ENCODE measurements at regions not wholly inside any gene's neighbourhood (a gene's known extent, or its start where the extent isn't known, plus 50 kb on each side); places are given as distances from the start of the nearest gene placed in this dataset.
"Not testable (repeated sequence)": the region's sequence is repeated elsewhere in the genome, so short reads cannot be mapped to it uniquely, and the experiment has no call there.

DNA sequence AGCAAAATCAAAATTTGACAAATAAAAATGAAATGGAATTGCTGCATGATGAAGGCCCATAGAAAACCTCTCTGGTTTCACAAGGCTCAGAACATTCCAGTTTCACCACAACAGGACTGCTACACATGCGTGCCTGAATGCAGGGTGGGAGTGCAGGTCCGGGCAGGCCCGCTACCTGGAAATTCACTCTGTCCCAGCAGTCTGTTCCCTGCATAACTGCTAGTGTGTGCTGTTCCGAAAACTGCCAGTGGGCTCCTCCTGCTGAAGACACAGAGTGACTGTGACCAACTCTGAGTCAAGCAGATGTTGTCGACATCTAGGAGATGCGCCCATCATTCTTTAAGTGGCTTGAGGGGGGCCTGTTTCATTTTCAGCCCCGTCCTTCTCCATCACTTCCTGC lies 284.8 kb upstream of the MAF start:
- FAIRE-seq (no peak), DNase-seq (ENCODE audit: insufficient read length, low spot score) (no peak)

DNA sequence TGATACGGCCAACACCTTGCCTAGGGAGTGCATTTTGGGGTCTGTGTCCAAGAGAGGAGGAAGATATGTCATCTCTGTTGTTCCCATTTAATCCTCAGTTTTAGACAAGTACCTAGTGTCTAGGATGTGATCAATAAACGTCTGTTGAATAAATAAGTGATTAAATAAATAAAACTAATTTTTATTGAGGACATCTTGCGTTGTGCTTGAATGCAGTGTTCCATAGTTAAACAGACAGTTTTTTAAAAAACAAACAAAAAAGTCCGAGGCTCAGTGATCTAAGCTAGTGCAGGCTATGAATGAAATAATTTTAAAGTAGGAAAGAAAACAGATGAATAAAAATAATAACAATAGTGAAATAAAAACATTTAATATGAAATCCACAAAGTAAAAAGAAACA lies 283.0 kb upstream of the MAF start:
- DNase-seq (ENCODE audit: insufficient read length, low spot score): no peak
- no peak for FAIRE-seq

DNA sequence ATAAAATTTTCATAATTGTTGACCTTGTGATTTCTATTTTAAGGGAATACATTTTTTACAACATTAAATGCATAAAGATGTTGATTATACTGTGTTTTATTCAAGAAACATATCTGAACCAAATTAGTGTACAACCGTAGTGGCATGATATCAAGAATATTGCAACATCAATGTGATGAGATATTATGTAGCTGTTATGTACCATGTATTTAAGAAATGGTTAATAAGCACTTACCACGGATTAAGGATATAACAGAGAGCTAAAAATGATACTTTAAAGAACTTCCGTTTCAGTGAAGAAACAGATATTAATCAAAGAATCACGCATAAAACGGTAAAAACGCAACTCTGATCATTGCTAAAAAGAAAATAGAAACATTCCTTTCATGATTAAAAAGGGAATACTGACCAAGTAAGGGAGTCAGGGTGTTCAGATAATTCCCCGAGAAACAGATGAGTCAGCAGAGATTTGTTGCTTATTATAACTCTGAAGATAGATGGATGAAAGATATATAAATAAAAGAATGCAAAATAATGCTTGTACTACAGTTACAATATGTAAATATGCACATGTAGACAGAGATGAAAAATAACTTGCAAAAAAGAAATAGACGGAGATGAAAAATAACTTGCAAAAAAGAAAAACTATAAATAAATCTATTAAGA lies 281.9 kb upstream of the MAF start:
- DNase-seq (ENCODE audit: insufficient read length, low spot score) (no peak), FAIRE-seq (no peak)

DNA sequence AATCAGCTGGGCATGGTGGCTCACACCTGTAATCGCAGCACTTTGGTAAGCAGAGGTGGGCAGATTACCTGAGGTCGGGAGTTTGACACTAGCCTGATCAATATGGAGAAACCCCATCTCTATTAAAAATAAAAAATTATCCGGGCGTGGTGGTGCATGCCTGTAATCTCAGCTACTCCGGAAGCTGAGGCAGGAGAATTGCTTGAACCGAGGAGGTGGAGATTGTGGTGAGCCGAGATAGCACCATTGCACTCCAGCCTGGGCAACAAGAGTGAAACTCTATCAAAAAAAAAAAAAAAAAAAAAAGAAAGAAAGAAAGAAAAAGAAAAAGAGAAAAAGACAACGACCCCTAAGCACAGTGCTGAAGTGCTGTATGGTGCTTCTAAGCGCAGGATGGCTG lies 280.6 kb upstream of the MAF start:
- not testable (repeated sequence) for DNase-seq (ENCODE audit: insufficient read length, low spot score); FAIRE-seq

DNA sequence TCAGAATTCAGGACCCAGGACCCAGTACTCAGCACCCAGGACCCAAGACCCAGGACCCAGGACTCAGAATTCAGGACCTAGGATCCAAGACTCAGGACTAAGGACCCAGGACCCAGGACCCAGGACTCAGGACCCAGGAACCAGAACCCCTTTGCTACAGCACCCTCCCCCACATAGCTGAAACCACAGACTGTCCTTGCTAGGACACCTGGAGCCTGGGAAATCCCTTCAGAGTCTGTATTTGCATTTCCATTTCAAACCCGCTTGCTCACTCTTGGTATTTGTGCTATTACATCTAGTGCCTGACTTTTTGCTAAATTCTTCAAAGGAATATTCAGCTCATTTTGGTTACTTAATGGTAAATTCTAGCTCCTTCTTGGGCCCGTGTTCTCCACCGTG lies 275.8 kb upstream of the MAF start:
- peak; percentile 28 for FAIRE-seq
- DNase-seq (ENCODE audit: insufficient read length, low spot score): no peak

DNA sequence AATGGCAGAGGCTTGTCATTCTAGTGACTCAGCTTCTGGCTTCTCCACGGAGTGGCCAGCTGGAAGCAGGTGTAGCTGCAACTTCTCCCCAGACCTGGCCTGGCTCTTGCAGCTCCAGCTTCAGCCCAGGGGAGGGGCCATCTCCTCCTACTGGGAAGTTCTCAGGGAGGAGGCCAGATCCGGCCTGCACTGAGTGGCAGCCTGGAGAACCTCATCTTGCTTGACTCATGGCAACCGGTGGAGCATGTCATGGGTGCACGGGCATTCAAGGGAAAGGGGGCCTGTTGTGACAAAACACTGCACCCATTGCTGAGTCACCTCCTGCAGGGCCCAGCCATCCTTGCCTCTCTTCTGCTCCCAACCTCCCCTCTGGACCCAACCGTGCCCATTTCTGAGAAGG lies 273.9 kb upstream of the MAF start:
- DNase-seq (ENCODE audit: insufficient read length, low spot score) (no peak), FAIRE-seq (no peak)

DNA sequence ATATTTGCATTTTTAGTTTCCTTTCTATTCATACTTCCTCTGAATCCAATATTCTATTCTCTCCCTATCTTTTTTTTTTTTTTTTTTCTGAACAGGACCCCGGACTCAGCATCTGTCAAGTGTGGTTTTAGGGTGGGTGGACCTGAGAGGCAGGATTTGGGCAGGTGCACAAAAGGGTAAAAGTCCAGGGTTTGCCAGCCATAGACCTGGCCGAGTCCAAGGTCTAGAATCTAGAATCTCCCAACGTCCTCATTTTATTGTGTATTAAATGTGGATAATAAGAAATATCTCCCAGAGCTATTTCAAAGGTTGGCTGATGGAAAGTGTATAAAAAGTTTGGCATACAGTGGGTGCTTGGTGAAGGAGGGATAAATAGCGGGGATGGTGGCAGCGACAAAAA lies 273.3 kb upstream of the MAF start:
- FAIRE-seq: no peak

DNA sequence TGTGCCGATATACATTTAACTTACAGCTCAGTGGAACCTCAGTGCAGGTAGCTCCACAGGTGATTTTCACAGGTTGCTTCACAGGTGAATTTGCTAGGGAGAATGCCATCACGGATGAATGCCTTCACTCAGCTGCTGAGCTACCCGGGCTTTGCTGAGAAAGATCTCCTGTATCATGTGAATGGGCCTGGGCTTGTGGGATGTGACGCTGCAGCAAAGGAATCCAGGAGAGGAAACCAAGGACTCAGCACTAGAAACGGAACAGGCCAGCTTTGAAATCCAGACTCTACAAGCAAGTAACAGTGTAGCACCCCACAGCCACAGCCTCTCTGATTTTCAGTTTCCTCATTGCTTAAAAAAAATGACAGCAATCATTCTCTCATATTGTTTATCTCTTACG lies 271.4 kb upstream of the MAF start:
- no peak for DNase-seq (ENCODE audit: insufficient read length, low spot score)
- no peak for FAIRE-seq

More for the DNA sequence above, 273.3 kb upstream of the MAF start:
- no peak for DNase-seq (ENCODE audit: insufficient read length, low spot score)

DNA sequence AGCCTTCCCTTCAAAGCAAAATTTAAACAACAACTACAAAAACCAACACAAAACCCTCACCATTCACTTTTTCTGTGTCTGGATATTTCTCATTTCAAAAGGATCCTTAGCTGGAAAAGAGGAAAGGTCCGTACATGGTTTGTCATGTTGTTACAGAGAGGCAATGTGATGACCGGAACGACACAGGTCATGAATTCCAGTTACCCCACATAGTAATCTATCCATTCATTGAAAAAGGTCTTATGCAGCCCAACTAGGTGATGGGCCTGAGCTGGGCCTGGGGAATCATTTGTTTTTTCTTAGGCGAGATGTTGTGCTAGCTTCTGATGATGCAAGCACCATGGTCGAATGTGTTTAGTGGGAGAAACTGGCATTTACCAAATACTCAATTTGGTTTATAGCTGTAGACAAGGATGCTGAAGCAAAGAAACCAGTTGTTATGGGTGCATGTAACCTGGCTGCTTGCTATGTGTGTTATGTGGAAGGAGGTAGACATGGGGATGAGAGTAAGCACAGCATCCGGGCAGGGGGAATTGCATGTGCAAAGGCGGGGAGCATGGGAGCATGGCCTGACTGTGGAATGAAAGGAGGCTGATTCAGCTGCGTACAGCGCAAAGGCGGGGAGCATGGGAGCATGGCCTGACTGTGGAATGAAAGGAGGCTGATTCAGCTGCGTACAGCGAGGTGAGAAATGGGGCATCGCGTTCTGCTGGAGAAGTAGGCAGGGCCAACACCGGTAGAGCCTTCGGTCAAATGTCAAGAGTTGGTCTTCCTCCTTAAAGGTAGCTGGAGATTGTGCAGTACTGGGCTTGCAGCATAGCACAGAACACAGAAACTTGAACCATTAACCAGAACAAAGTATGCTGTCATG lies 269.7 kb upstream of the MAF start:
- FAIRE-seq (no peak), DNase-seq (ENCODE audit: insufficient read length, low spot score) (no peak)

DNA sequence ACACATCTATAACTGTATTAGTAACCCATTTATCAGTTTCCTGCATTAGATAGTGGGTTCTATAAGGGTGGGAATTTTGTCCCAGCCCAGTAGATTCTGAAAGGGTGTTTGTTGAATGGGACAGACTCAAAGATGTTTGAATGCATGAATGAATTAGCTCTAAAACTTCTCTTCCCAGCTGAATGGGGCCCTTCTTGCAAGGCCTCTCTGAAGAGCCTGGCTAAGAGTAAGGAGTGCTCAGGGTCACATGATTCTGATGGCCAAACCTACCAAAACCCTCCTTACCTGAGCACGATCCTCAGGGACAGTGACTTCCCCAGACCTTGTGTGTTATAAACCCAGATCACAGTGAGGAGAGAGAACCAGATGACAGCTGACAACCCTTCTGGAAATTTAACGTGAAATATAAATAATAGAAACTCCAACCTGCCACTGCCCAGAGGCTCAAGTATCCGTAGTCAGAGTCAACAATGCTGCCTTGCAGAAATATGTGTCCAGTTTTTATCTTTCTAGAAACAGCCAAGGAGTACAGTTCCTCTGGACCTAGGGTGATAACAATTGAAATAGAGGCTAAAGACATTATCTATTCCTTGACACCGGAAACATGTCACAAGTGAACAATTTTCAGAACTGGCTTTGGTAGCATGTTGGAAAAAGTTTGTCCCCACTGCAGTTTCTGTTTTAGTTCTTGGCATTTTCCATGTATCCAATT lies 268.9 kb upstream of the MAF start:
- FAIRE-seq (no peak), DNase-seq (ENCODE audit: insufficient read length, low spot score) (no peak)

DNA sequence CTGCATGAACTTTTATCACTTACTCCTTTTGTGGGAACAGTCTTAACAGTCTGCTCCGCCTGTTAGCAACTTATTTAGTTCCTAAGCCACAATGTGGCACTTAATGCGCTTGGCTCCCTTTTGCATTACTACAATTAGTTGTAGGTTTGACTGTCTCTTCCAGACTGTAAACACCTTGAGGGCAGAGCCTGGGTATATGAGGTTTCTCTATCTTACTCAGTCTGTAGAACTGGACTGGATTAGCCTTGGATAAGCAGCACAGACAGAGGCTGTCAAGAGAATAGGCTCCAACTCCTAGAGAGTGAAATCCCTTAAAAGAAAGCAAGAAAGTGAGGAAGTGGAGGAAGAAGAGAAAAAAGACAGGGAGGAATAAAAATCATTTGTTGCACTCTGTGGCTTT lies 268.3 kb upstream of the MAF start:
- no peak for FAIRE-seq
- DNase-seq (ENCODE audit: insufficient read length, low spot score): no peak

DNA sequence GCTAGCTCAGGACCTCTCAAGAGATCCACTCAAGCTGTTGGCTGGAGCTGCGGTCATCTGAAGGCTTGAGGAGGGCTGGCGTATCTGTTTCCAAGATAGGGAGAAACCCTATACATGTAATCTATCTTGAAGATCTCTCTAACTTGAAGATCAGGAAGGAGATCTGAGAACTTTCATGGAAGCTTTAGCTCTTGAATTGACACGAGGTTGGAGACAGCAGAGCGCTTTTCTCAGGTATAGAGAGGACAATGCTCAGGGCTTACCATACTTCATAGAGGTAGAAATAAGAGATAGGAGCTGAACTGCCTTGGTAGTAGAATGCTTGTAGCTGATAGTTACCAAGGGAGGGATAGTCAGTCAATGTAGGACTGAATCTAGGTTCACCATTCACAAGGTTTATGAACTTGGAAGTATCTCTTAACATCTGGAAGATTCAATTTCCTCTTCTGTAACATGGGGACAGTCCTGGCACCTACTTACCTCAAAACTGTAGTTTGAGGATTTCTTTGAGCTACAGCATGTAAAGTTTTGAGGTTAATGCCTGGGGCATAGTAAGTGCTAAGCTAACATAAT lies 267.0 kb upstream of the MAF start:
- FAIRE-seq: no peak
- DNase-seq (ENCODE audit: insufficient read length, low spot score): no peak

DNA sequence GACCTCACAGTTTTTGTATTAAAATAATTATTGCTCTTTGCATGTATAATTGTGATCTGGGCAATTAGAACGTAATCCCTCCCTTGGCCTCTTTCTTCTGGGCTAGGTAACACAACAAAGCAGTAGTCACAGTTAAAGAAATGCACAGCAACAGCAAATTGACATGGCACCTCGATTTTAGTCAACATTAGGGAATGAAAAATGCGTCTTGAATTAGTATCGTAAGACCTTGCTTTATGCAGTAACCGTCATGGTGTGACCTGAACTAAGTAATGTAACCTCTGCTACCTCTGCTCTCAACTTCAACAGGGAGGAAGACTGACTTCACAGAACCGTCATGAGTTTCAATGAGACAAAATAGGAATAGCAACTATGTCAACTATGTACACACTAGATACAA lies 265.4 kb upstream of the MAF start:
- no peak for FAIRE-seq
- DNase-seq (ENCODE audit: insufficient read length, low spot score): no peak

DNA sequence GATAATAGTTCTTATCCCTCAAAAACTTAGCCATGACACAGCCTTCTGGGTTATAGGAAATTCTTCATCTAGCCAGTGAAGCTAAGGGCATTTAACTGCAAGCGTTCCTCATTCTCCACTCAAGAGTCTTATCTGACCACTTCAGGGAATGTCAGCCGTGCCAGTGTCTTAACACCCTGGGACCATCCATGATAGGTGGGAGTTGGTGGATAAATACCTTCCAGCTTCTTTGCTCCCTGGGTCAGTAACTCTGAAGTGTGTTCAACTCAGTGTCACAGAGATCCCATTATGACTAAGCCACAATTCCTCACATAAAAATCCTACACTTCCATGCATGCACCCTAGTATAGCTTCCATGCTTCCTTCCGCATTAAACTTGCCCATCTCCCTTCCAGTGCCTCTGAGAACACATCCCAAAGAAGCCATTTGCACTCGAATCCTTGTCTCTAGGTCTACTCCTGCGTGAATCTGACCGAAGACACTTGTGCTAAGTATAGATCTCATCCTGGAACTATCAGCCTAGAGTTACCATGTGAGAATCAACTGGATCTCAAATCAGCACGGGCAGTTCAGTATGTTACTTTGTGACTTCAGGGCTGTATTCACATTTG lies 264.3 kb upstream of the MAF start:
- no peak for DNase-seq (ENCODE audit: insufficient read length, low spot score)
- no peak for FAIRE-seq

DNA sequence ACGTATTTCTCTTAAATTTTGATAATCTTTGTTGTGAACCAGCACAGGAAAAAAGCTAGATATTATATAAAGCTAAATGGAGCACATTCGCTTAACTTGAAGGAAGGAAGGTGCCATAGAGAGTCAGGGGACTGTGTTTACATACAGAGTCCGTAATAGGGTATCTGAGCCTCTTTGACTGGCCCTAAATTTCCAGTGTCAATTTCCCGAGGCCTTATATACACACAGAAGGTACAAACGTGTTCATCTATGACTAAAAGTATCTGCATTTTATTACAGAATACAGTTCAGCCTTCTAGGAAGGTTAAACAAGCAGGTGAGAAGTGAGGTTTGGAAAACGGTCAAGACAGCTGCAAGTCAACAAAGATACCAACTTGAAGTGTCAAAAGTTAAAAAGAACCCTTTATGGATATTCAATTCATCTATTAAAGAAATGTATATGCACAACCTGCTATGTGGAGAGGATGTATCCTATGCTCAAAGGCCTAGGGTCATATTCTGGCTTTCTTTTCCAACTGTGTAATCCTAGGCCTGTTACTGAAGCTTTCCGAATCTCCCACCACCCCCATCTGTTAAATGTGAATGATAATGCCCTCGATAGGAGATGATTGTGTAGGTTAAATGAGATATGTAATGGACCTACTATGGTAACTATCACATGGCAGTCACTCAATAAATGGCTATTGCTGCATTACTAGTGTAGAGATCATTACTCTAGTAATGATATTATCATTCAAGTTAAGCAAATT lies 263.7 kb upstream of the MAF start:
- FAIRE-seq (no peak), DNase-seq (ENCODE audit: insufficient read length, low spot score) (no peak)

DNA sequence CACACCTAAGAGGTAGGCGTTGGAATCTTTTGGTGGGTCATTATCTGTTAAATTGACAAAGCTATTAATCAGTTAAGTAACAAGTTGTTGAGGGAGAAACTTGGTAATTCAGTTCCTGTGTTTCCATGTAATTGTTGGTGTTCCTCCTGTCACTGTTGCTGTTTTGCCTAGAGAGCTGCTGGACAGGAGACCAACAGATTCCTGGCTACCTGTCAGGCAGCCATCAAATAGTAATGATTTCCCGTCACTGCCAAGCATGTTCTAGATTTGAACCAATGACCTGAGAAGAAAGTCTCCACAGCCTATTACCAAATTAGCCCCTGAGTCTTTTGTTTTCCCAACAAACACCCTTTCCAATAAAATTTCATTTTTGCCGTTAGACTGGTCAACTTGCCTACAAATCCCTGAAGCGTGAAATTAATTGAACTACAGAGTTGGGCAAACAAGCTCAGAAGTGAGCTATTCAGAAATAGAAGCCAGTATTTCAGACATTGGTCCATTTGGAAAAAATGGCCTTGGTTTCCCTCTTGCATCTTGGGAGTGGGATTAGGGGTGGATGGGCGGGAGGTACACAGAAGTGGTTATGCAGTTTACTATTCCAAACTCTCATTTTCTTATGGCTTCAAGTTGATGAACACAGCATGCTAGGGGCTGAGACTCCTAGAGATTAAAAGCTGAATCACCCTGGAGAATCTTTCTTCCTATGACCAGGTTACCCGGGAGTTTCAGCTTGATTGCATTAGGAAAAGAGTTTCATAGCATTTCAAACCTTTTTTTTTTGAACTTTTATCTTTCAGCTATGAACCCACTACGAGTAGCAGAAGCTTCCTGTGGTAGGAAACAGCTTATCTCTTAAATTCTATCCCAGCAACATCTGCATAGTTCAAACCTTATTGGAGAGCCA lies 262.8 kb upstream of the MAF start:
- no peak for DNase-seq (ENCODE audit: insufficient read length, low spot score)
- no peak for FAIRE-seq

DNA sequence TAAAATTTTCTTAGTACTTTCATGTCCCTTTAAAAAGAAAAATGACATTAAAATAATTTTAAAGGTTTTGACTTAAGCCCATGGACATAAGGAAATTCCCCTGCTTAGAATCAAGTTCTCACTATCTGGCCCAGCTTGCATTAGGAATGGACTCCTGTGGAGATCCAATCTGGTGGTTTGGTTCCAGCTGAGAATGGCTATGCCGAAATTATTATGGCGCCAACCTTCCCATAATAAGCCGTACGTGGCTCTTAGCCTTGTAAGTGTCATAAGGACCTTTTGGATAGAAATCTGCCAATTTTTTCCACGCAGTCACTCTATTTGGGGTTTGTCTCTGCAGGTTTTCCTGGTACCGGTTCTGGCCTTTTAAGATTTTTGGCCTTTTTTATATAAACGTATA lies 262.1 kb upstream of the MAF start:
- no peak for FAIRE-seq
- DNase-seq (ENCODE audit: insufficient read length, low spot score): no peak

DNA sequence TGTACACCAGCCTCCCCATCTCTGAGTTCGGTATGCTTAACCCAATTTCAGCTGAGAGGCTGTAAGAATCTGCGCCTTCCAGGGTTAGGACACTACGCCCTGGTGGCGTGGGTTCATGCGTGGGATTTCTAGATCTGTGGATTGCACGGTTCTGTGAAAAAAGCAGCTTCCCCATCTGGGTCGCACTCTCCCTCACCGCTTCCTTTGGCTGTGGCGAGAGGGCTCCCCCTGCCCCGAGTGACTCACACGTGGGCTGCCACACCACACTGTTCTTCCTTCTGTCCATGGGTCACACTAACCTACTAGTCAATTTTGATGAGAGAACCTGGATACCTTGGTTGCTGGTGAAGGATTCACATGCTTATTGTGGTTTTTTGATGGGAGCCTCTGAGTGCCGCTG lies 256.0 kb upstream of the MAF start:
- FAIRE-seq (no peak), DNase-seq (ENCODE audit: insufficient read length, low spot score) (no peak)

DNA sequence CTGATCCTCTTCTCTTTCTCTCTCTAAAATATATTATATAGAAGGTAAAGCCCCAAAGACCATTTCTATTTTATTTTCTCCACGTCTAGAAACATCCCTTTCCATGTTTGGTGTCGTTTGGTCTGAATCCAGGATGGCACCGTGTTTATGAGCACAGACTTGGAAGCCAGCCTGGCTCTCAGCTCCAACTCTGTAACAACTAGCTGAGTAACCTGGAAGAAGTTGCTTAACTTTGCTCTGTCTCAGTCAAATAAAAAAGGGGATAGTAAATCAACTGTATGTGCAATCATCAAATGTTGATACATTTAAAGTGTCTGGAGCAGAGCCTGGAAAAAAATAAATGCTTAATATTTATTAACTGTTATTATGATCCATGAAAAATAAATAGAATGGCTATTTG lies 249.8 kb upstream of the MAF start:
- no peak for FAIRE-seq

More for the DNA sequence above, 249.8 kb upstream of the MAF start:
- DNase-seq (ENCODE audit: insufficient read length, low spot score): no peak
